ENCODE measurements at regions not wholly inside any gene's neighbourhood (a gene's known extent, or its start where the extent isn't known, plus 50 kb on each side); places are given as distances from the start of the nearest gene placed in this dataset.

- no peak for TF ChIP-seq CTCF (IDR thresholded peaks at IDR 0.05; ENCODE audit: insufficient read depth, low read length, poor library complexity, severe bottlenecking)
- no peak for TF ChIP-seq EZH2phosphoT487 (conservative IDR thresholded peaks at IDR 0.05; ENCODE audit: low read length)
Observed at GRCh38 chr11:70001246-70001645, 76.9 kb upstream of the ANO1 start.
